H9 (cell line): ENCODE measurements at regions not wholly inside any gene's neighbourhood (a gene's known extent, or its start where the extent isn't known, plus 50 kb on each side); places are given as distances from the start of the nearest gene placed in this dataset.

Experiments used
- DNase-seq: peaks from one replicate; pipeline ENCODE4 v3.0.0-alpha.2; 2017
- H2AFZ ChIP-seq: one replicate; pipeline ENCODE4 v1.6.1; 2013; ENCODE audit warnings: mild to moderate bottlenecking, low read length, control low read depth, moderate library complexity
- H2AK5ac ChIP-seq: 2 replicates; pipeline ENCODE4 v1.6.1; 2013; ENCODE audit warnings: low read length, control low read depth, mixed read lengths; ENCODE audit not compliant: insufficient read length
- H2BK120ac ChIP-seq: one replicate; pipeline ENCODE4 v1.6.1; 2013; ENCODE audit warnings: low read depth, mild to moderate bottlenecking, low read length, control low read depth, inconsistent platforms; ENCODE audit not compliant: poor library complexity, severe bottlenecking
- H2BK12ac ChIP-seq: 2 replicates; pipeline ENCODE4 v1.6.1; 2013; ENCODE audit warnings: low read length, control low read depth, mixed read lengths, low read depth; ENCODE audit not compliant: insufficient read length
- H2BK15ac ChIP-seq: 2 replicates; pipeline ENCODE4 v1.6.1; 2013; ENCODE audit warnings: low read depth, low read length, control low read depth
- H2BK20ac ChIP-seq: one replicate; pipeline ENCODE4 v1.6.1; 2013; ENCODE audit warnings: low read depth, mild to moderate bottlenecking, low read length, control low read depth, inconsistent platforms; ENCODE audit not compliant: poor library complexity, severe bottlenecking
- H2BK5ac ChIP-seq: 2 replicates; pipeline ENCODE4 v1.6.1; 2013; ENCODE audit warnings: low read length, control low read depth, mixed read lengths; ENCODE audit not compliant: insufficient read length
- H3K14ac ChIP-seq: 2 replicates; pipeline ENCODE4 v1.6.1; 2013; ENCODE audit warnings: low read length, control low read depth; ENCODE audit not compliant: insufficient read depth
- H3K18ac ChIP-seq: 2 replicates; pipeline ENCODE4 v1.6.1; 2013; ENCODE audit warnings: low read depth, mild to moderate bottlenecking, mixed read lengths, low read length, control low read depth; ENCODE audit not compliant: insufficient read length
- H3K23ac ChIP-seq: 2 replicates; pipeline ENCODE4 v1.6.1; 2013; ENCODE audit warnings: low read length, control low read depth, mixed read lengths, low read depth; ENCODE audit not compliant: insufficient read length
- H3K23me2 ChIP-seq: 2 replicates; pipeline ENCODE4 v1.6.1; 2013; ENCODE audit warnings: low read depth, mild to moderate bottlenecking, mixed read lengths, low read length, control low read depth; ENCODE audit not compliant: insufficient read length, poor library complexity, severe bottlenecking
- H3K27ac ChIP-seq: 2 replicates; pipeline ENCODE4 v1.5.1; 2013; ENCODE audit warnings: low read length, control low read depth, mixed read lengths, low read depth; ENCODE audit not compliant: insufficient read length
- H3K27me3 ChIP-seq: 2 replicates; pipeline ENCODE4 v1.6.1; 2013; ENCODE audit warnings: low read length, control low read depth, inconsistent platforms; ENCODE audit not compliant: insufficient read depth
- H3K4ac ChIP-seq: 2 replicates; pipeline ENCODE4 v1.6.1; 2013; ENCODE audit warnings: low read depth, mild to moderate bottlenecking, control low read depth, inconsistent platforms, low read length, moderate library complexity
- H3K4me1 ChIP-seq: 2 replicates; pipeline ENCODE4 v1.6.1; 2013; ENCODE audit warnings: low read length, control low read depth, inconsistent platforms; ENCODE audit not compliant: insufficient read depth
- H3K4me2 ChIP-seq: 2 replicates; pipeline ENCODE4 v1.6.1; 2013; ENCODE audit warnings: low read length, control low read depth, mixed read lengths; ENCODE audit not compliant: insufficient read length, insufficient read depth
- H3K56ac ChIP-seq: 2 replicates; pipeline ENCODE4 v1.6.1; 2013; ENCODE audit warnings: low read depth, mild to moderate bottlenecking, mixed read lengths, low read length, control low read depth; ENCODE audit not compliant: insufficient read length
- H3K79me1 ChIP-seq: 2 replicates; pipeline ENCODE4 v1.6.1; 2013; ENCODE audit warnings: low read depth, mild to moderate bottlenecking, moderate library complexity, low read length, control low read depth, inconsistent platforms; ENCODE audit not compliant: insufficient read depth, poor library complexity, severe bottlenecking
- H3K79me2 ChIP-seq: 2 replicates; pipeline ENCODE4 v1.6.1; 2013; ENCODE audit warnings: low read length, control low read depth, inconsistent platforms; ENCODE audit not compliant: insufficient read depth
- H3K9ac ChIP-seq: 2 replicates; pipeline ENCODE4 v1.6.1; 2013; ENCODE audit warnings: low read length, control low read depth, mixed read lengths; ENCODE audit not compliant: insufficient read length; ENCODE audit errors: extremely low read depth
- H3K9me3 ChIP-seq: one replicate; pipeline ENCODE4 v1.6.1; 2013; ENCODE audit warnings: low read depth, low read length, inconsistent platforms; ENCODE audit not compliant: control insufficient read depth
- H3T11ph ChIP-seq: one replicate; pipeline ENCODE4 v1.6.1; 2013; ENCODE audit warnings: mild to moderate bottlenecking, low read length, control low read depth, inconsistent platforms
- H4K20me1 ChIP-seq: one replicate; pipeline ENCODE4 v1.6.1; 2013; ENCODE audit not compliant: control insufficient read depth, insufficient read length, insufficient read depth
- H4K5ac ChIP-seq: 2 replicates; pipeline ENCODE4 v1.6.1; 2013; ENCODE audit warnings: low read depth, mild to moderate bottlenecking, mixed read lengths, low read length, control low read depth; ENCODE audit not compliant: insufficient read length
- H4K8ac ChIP-seq: replicated peaks from 2 replicates; pipeline ENCODE4 v1.6.1; 2013; ENCODE audit warnings: low read length, control low read depth, mixed read lengths, low read depth; ENCODE audit not compliant: insufficient read length
- H4K91ac ChIP-seq: 2 replicates; pipeline ENCODE4 v1.6.1; 2013; ENCODE audit warnings: low read depth, mild to moderate bottlenecking, moderate library complexity, mixed read lengths, low read length, control low read depth; ENCODE audit not compliant: insufficient read length
- H3K27ac Mint-ChIP-seq, 3 experiments: 2 replicates in 2 of 3; 3 replicates in 1 of 3; pipeline ENCODE4 v1.8.0; 2020 to 2021; ENCODE audit warnings: mixed read lengths in 3 of 3, mild to moderate bottlenecking in 1 of 3, moderate library complexity in 1 of 3
- H3K27me3 Mint-ChIP-seq: 2 replicates; pipeline ENCODE4 v1.8.0; 2021; ENCODE audit warnings: low read depth, mild to moderate bottlenecking, moderate library complexity, mixed read lengths
- H3K36me3 Mint-ChIP-seq, 3 experiments: 2 replicates in 2 of 3; 3 replicates in 1 of 3; pipeline ENCODE4 v1.8.0; 2020 to 2021; ENCODE audit warnings: low read depth in 3 of 3, mixed read lengths in 3 of 3; ENCODE audit not compliant: insufficient read depth in 1 of 3
- H3K4me1 Mint-ChIP-seq, 2 experiments: 2 replicates each; pipeline ENCODE4 v1.8.0; 2020; ENCODE audit warnings: mixed read lengths in 2 of 2
- H3K4me3 Mint-ChIP-seq, 2 experiments: 2 replicates in 1 of 2; 3 replicates in 1 of 2; pipeline ENCODE4 v1.8.0; 2020 to 2021; ENCODE audit warnings: mild to moderate bottlenecking in 2 of 2, mixed read lengths in 2 of 2, moderate library complexity in 1 of 2
- H3K9me3 Mint-ChIP-seq, 2 experiments: 2 replicates in 1 of 2; 3 replicates in 1 of 2; pipeline ENCODE4 v1.8.0; 2020; ENCODE audit warnings: mild to moderate bottlenecking in 2 of 2, mixed read lengths in 2 of 2, moderate library complexity in 1 of 2
- TF ChIP-seq, protein P1 (sequence below): fragments of 200-600 bp; sonication (generic); conservative IDR thresholded peaks from 3 replicates; pipeline ENCODE4 v1.8.0; 2021; ENCODE audit warnings: antibody characterized with exemption, mild to moderate bottlenecking

DNA sequence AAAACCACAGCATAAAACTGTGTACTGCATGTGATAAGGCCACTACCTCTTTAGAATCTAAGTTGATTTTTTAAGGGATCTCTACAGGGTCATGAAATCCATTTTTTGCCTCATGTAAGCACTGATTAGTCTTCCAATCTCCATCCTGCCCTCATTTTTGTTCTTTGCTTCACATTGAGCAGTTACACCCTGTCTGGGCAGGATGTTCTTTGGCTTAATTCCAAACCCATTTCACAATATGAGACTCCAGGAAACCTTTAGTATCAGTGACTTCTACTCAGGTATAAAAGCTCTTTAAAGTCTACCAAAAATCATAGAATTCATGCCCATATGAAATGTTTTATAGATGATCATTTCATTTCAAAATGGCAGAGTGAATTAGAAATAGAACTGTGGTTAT lies 592.6 kb downstream of the TBC1D4 start:
- Histone ChIP-seq H3K23ac (no peak overlapping the region), H3K9ac (no peak overlapping the region), H3K79me2 (no peaks in the 10 kb centered on the region), H4K91ac (no peak overlapping the region), H2BK12ac (no peak overlapping the region), H3K18ac (no peak overlapping the region), H3K27ac (no peak overlapping the region), H4K20me1 (no peaks in the 10 kb centered on the region), H2BK120ac (no peak overlapping the region), H3K56ac (no peak overlapping the region), H4K8ac (no peak overlapping the region), H3K79me1 (no peaks in the 10 kb centered on the region), H4K5ac (no peak overlapping the region), H2AK5ac (no peak overlapping the region), H3K27me3 (no peaks in the 10 kb centered on the region), H3T11ph (no peak overlapping the region), H3K4me1 (no peaks in the 10 kb centered on the region), H3K9me3 (no peaks in the 10 kb centered on the region), H3K14ac (no peak overlapping the region), H2AFZ (no peak overlapping the region), H2BK20ac (no peak overlapping the region), H2BK15ac (no peak overlapping the region), H3K23me2 (no peaks in the 10 kb centered on the region), H3K4ac (no peak overlapping the region), H2BK5ac (no peak overlapping the region), H3K4me2 (no peak overlapping the region)
- TF ChIP-seq, protein P1, sequence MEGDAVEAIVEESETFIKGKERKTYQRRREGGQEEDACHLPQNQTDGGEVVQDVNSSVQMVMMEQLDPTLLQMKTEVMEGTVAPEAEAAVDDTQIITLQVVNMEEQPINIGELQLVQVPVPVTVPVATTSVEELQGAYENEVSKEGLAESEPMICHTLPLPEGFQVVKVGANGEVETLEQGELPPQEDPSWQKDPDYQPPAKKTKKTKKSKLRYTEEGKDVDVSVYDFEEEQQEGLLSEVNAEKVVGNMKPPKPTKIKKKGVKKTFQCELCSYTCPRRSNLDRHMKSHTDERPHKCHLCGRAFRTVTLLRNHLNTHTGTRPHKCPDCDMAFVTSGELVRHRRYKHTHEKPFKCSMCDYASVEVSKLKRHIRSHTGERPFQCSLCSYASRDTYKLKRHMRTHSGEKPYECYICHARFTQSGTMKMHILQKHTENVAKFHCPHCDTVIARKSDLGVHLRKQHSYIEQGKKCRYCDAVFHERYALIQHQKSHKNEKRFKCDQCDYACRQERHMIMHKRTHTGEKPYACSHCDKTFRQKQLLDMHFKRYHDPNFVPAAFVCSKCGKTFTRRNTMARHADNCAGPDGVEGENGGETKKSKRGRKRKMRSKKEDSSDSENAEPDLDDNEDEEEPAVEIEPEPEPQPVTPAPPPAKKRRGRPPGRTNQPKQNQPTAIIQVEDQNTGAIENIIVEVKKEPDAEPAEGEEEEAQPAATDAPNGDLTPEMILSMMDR = no peak
- Mint-ChIP-seq H3K4me1 (no peaks in the 10 kb centered on the region), H3K9me3 (no peaks in the 10 kb centered on the region), H3K27me3 (no peaks in the 10 kb centered on the region), H3K27ac (no peak overlapping the region; a peak in 1 of 7 replicates), H3K36me3 (no peaks in the 10 kb centered on the region), H3K4me3 (no peak overlapping the region)
- DNase-seq = no peak
